Germinal center (tissue), 1 donor: ENCODE measurements at regions not wholly inside any gene's neighbourhood (a gene's known extent, or its start where the extent isn't known, plus 50 kb on each side); places are given as distances from the start of the nearest gene placed in this dataset.

Experiments
- DNase-seq: peaks from one replicate; pipeline ENCODE4 v3.0.0; 2012; ENCODE audit warnings: mixed read lengths, low spot score

- DNase-seq, result no peak
These were observed 319.4 kb downstream of the SIPA1L2 start for GRCh38 chr1:232310541-232310940.

DNA sequence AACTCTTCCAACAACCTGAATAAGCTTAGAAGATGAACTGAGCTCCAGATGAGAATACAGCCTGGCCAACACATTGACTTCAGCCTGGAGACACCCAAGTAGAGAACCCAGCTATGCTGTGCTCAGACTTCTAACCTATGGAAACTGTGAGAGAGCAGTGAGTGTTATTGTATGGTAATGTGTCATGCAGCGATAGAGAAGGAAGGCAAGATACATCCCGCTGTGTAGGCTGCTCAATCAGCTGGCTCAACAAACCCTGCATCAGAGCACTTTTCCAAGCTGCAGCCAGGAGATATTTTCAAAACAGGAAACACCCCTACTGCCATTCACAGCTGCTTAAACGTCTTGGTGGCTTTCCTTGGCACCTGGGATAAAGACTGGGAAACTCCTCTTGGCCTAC is 321.3 kb downstream of the SIPA1L2 start:
- no peak for DNase-seq

DNA sequence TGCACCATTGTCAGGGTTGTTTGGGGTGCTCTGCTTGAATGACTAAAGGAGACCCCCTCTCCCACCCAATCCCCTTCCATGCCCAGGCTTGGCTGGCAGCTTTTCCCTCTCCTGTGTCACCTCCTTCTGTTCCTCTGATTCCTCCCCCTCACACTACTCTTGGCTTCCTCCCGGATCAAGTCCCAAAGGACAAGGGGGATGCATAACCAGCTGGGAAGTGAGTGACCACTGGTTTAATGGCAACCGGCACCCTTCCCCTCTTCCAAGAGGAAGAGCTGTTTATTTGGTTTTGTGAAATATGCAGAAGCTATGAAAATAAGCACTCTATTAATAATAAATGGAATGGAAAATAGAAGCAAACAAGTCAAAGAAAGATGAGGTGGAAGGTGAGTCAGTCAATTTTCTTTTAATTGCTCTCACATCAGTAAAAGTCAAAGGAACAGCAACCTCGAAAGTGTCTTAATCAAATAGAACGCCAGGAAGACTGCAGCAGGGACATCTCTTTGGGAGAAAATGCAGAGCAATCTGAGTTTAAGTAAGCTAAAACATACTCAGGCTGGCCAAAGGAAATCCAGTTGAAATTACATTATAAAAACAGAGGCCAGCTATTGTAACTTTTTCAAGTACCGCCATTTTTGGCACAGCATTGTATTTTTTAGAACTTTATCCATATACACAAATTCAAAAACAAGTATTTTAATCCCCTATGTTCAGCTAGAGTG is 322.5 kb downstream of the SIPA1L2 start:
- DNase-seq, result no peak

DNA sequence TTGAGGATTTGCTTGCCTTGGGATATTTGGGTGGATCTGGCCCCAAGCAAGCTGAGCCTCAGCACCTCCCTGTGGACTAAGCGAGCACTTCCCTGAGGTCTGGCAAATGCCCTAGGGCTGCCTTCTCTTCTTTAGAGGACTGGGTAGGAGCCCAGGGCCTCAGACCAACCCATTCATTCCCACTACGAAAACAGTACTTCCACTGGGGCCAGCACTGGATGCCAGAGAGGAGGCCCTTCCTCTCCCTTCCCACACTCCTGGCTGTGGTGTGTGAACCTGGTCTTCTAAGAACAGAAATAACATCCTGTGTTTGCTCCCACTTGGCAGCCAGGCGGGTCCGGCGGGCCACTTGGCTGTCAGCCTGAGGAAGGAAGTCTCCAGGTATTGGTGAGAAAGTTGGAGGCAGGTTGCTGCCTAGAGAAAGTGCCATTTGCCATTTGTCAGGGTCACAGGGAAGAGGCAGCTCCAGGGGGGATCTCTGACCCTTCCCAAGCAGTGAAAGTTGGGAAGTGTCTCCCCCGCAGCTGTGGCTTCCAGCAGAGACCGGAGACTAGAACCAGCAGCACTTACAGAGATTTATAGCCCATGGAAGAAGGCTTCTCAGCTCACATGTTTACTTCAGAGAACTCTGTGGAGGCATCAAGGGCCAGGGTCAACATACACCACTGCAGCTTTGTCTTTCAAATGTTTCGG is 323.5 kb downstream of the SIPA1L2 start:
- no peak for DNase-seq

DNA sequence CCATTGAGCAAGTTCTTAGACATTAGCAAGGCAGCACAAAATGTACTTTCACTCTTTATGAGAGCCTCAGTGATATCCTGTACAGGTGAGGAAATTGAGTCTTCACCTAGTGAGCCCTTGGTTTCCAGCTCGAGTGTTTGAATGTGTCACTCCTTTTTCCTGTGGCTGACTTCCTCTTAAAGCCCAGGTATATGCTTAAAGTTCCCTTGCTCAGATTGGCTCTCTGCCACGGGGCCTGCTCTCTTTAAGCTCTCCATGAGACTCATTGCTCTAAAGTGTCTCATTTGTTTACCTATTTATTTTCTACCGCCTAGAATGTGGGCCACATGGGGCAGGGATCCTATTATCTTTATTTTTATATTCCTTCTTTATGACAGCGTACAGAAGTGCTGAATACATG is 324.9 kb downstream of the SIPA1L2 start:
- DNase-seq, result no peak

- no peak for DNase-seq
These were observed 326.7 kb downstream of the SIPA1L2 start for GRCh38 chr1:232303222-232303620.

GRCh38 chr1:232302376-232303221 is 327.3 kb downstream of the SIPA1L2 start:
- no peak for DNase-seq

GRCh38 chr1:232301246-232301645 is 328.7 kb downstream of the SIPA1L2 start:
- no peak for DNase-seq

DNA sequence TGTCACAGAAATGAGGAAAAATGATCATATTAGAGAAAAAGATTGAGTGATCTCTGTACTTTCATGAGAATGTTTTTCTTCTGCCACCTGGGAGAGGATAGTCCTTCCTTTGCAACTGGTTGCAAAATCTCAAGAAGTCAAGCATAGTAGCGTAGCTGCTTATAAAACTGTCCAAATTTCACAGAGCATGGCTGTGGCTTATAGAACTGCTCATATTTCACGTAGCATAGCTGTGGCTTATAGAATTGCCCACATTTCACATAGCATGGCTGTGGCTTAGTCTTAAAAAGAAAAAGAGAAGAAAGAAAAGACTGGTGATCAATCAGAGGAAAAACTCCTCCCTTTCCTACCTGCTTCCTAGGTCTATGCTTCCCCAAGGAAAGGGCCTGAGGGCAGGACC is 329.5 kb downstream of the SIPA1L2 start:
- DNase-seq, result no peak

- DNase-seq, result no peak
These were observed 333.5 kb downstream of the SIPA1L2 start for GRCh38 chr1:232296461-232296860.

DNA sequence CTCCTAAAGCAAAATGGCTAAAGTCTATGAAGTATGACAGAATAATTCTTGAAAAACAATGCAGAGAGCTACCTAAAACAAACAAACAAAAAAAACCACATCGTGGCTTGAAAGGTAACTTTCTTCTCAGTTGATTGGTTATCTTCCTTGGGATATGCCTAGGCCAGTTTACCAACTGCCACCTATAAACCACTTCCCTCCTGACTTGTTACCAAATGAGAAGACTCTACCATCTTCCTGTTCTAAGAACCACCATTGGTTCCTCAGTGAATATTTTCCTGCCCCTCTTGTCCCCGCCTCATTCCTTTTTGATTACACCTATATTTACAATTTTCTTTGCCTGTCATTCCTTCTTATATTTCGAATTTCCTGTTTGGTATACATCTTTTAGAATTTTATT is 336.6 kb downstream of the SIPA1L2 start:
- DNase-seq, result no peak

GRCh38 chr1:232292818-232293217 is 337.1 kb downstream of the SIPA1L2 start:
- no peak for DNase-seq

DNA sequence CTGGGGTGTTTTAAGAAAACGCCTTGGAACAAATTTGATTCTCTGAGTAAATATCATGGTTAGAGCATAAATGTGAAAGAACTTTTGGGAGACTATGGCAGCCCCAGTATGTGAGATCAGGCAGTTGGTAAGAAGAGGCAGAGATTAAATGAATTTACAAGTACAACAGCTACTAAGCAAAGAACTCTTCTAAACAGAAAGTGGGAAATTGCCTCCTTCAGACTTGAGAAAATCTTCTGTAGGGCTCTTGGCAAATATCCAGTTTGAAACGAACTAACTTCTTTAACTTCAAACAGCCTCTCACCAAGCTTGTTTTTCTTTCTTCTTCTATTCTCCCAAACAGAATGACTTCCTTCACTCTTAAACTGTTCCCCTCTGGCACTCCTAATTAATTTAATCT is 337.7 kb downstream of the SIPA1L2 start:
- DNase-seq, result no peak

- DNase-seq, result no peak
These were observed 338.3 kb downstream of the SIPA1L2 start for GRCh38 chr1:232291681-232292080.

DNA sequence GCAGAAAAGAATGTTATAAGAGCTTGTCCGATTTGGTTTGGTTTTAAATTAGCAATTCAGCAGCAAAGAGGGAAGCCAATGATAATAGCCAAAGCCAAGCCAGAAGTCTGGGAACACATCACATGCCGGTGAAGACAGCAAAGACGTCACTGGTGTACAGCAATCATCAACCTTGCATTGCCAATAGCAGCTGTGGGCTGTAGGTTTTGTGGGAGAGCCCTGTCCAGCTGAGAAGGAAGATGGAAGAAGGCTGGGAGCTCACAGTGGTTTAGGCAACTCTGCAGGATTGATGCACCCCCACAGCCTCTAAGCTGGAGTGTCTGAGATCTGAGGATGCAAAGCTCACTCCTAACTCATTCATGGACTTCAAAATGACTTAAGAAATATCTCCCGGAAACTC is 338.7 kb downstream of the SIPA1L2 start:
- DNase-seq, result no peak

DNA sequence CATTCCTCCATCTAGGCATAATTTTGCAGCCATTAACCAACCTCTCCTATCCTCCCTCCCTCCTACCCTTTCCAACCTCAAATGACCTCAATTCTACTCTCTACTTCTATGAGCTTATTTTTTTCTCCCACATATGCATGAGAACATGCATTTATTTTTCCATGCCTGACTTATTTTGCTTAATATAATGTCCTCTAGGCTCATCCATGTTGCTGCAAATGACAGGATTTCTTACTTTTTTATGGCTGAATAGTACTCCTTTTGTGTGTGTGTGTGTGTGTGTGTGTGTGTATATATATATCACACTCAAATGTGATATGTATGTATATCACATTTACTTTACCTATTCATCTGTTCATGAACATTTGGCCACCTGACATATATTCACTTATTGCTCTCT is 339.4 kb downstream of the SIPA1L2 start:
- no peak for DNase-seq

GRCh38 chr1:232287676-232288569 is 342.0 kb downstream of the SIPA1L2 start:
- no peak for DNase-seq

- no peak for DNase-seq
These were observed 344.8 kb downstream of the SIPA1L2 start for GRCh38 chr1:232285138-232285537.

GRCh38 chr1:232283864-232284263 is 346.1 kb downstream of the SIPA1L2 start:
- no peak for DNase-seq

GRCh38 chr1:232282498-232282897 is 347.4 kb downstream of the SIPA1L2 start:
- DNase-seq, result no peak

GRCh38 chr1:232280910-232281309 is 349.0 kb downstream of the SIPA1L2 start:
- DNase-seq, result no peak

DNA sequence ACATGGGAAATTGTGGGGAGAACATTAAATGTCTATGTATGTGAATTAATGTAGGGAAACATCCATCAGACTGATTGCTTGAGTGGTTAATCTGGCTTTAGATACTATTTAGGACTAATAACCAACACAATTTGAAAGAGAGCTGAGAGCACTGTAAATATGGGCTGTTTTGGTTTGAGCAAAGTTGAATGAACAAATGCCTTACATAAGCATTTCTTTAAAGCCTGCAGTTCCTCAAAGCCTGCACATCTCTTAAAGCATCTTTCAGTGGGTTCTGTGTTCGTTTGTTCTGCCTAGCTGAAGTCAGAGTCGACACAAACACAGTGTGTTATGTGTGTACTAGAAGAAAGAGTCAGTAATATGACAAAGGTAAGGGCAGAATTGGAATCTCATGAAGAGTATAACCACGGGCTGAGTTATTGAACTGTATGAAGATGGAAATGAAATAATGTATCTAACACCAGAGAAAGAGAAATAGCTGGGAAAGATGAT is 350.0 kb downstream of the SIPA1L2 start:
- DNase-seq, result no peak
